Colonic mucosa (tissue), 4 donors: ENCODE measurements at regions not wholly inside any gene's neighbourhood (a gene's known extent, or its start where the extent isn't known, plus 50 kb on each side); places are given as distances from the start of the nearest gene placed in this dataset.
"Not testable (repeated sequence)": the region's sequence is repeated elsewhere in the genome, so short reads cannot be mapped to it uniquely, and the experiment has no call there.

ENCODE experiments used
- DNase-seq: peaks from one replicate; pipeline ENCODE4 v3.0.0-alpha.2; 2020
- H3K27ac ChIP-seq: fragments of 200-600 bp; one replicate; pipeline ENCODE4 v1.8.0; 2021
- H3K27me3 ChIP-seq: fragments of 200-600 bp; one replicate; pipeline ENCODE4 v1.8.0; 2021
- H3K36me3 ChIP-seq: fragments of 200-600 bp; one replicate; pipeline ENCODE4 v1.8.0; 2021
- H3K4me1 ChIP-seq: fragments of 200-600 bp; one replicate; pipeline ENCODE4 v1.8.0; 2021; ENCODE audit warnings: mild to moderate bottlenecking
- H3K4me3 ChIP-seq: fragments of 200-600 bp; one replicate; pipeline ENCODE4 v1.8.0; 2021
- H3K9ac ChIP-seq, 2 donors: one replicate each; pipeline ENCODE4 v1.7.0; 2013; ENCODE audit warnings: control low read depth in 2 of 2, low read depth in 2 of 2, low read length in 2 of 2
- H3K9me3 ChIP-seq: fragments of 200-600 bp; one replicate; pipeline ENCODE4 v1.8.0; 2021
- CTCF ChIP-seq: fragments of 200-600 bp; IDR thresholded peaks from one replicate; pipeline ENCODE4 v1.8.0; 2022; ENCODE audit warnings: antibody characterized with exemption, mild to moderate bottlenecking
- intact Hi-C: fragments of 100-400 bp; cut with DNase I; formaldehyde crosslinking; loops from one replicate; pipeline ENCODE4 v1.14.1; 2022
- donor health status: healthy.
- donor health status: DM: no; HTN: no; CAD: no.
- donor health status: DM: no; HTN: no; CAD: no.

- H3K9me3 ChIP-seq, result no peaks in the 10 kb centered on the region
- no peak for TF ChIP-seq CTCF
- no peak overlapping the region for H3K27ac ChIP-seq
- H3K36me3 ChIP-seq, result no peaks in the 10 kb centered on the region
- no peak for DNase-seq
- no peaks in the 10 kb centered on the region for H3K27me3 ChIP-seq
- intact Hi-C loops, result no loop called here
- no peak overlapping the region for H3K4me3 ChIP-seq
- no peak overlapping the region for H3K9ac ChIP-seq
- H3K4me1 ChIP-seq, result no peaks in the 10 kb centered on the region
Observed at GRCh38 chr20:47907031-47907675, 121.9 kb upstream of the SULF2 start.

GRCh38 chr20:47906348-47906660 lies 121.0 kb upstream of the SULF2 start:
- TF ChIP-seq CTCF, result no peak
- no peaks in the 10 kb centered on the region for H3K9me3 ChIP-seq
- no peak overlapping the region for H3K9ac ChIP-seq
- DNase-seq, result no peak
- H3K27ac ChIP-seq, result no peak overlapping the region
- intact Hi-C loops, result no loop called here
- no peak overlapping the region for H3K4me3 ChIP-seq
- H3K4me1 ChIP-seq, result no peaks in the 10 kb centered on the region
- no peaks in the 10 kb centered on the region for H3K36me3 ChIP-seq
- H3K27me3 ChIP-seq, result no peaks in the 10 kb centered on the region

GRCh38 chr20:47905628-47906347 lies 120.5 kb upstream of the SULF2 start:
- no peak overlapping the region for H3K4me3 ChIP-seq
- no peaks in the 10 kb centered on the region for H3K4me1 ChIP-seq
- no peaks in the 10 kb centered on the region for H3K36me3 ChIP-seq
- no peak for TF ChIP-seq CTCF
- no peak overlapping the region for H3K27ac ChIP-seq
- H3K9ac ChIP-seq, result no peak overlapping the region
- intact Hi-C loops, result no loop called here
- DNase-seq, result no peak
- H3K27me3 ChIP-seq, result no peaks in the 10 kb centered on the region
- H3K9me3 ChIP-seq, result no peaks in the 10 kb centered on the region

GRCh38 chr20:47903009-47903408 lies 117.7 kb upstream of the SULF2 start:
- H3K27me3 ChIP-seq, H3K4me1 ChIP-seq, H3K27ac ChIP-seq, H3K9ac ChIP-seq, H3K9me3 ChIP-seq, H3K36me3 ChIP-seq, intact Hi-C loops, DNase-seq, H3K4me3 ChIP-seq: not testable (repeated sequence)

- H3K27me3 ChIP-seq, H3K4me3 ChIP-seq, H3K27ac ChIP-seq, H3K4me1 ChIP-seq, H3K9me3 ChIP-seq, intact Hi-C loops, DNase-seq, H3K36me3 ChIP-seq, H3K9ac ChIP-seq: not testable (repeated sequence)
Observed at GRCh38 chr20:47899313-47899712, 114.0 kb upstream of the SULF2 start.

GRCh38 chr20:47897461-47897860 lies 112.2 kb upstream of the SULF2 start:
- Histone ChIP-seq H3K9ac (no peak overlapping the region), H3K9me3 (no peaks in the 10 kb centered on the region), H3K36me3 (no peaks in the 10 kb centered on the region), H3K27ac (no peak overlapping the region), H3K4me1 (no peaks in the 10 kb centered on the region), H3K27me3 (no peaks in the 10 kb centered on the region), H3K4me3 (no peak overlapping the region)
- intact Hi-C loops, result no loop called here
- TF ChIP-seq CTCF, result no peak
- DNase-seq, result no peak

- H3K4me3 ChIP-seq, H3K9ac ChIP-seq, intact Hi-C loops, H3K9me3 ChIP-seq, H3K27ac ChIP-seq, H3K36me3 ChIP-seq, H3K4me1 ChIP-seq, H3K27me3 ChIP-seq, DNase-seq: not testable (repeated sequence)
Observed at GRCh38 chr20:47892681-47893080, 107.4 kb upstream of the SULF2 start.

- H3K9ac ChIP-seq, H3K4me3 ChIP-seq, H3K27me3 ChIP-seq, intact Hi-C loops, H3K36me3 ChIP-seq, DNase-seq, H3K4me1 ChIP-seq, H3K9me3 ChIP-seq, H3K27ac ChIP-seq: not testable (repeated sequence)
Observed at GRCh38 chr20:47890708-47891107, 105.4 kb upstream of the SULF2 start.

- H3K9me3 ChIP-seq, H3K27ac ChIP-seq, H3K36me3 ChIP-seq, H3K4me3 ChIP-seq, DNase-seq, H3K4me1 ChIP-seq, H3K9ac ChIP-seq, H3K27me3 ChIP-seq, intact Hi-C loops: not testable (repeated sequence)
Observed at GRCh38 chr20:47889751-47890150, 104.5 kb upstream of the SULF2 start.
